Iris pigment epithelial cell (primary cell): ENCODE measurements at regions not wholly inside any gene's neighbourhood (a gene's known extent, or its start where the extent isn't known, plus 50 kb on each side); places are given as distances from the start of the nearest gene placed in this dataset.
"Not testable (repeated sequence)": the region's sequence is repeated elsewhere in the genome, so short reads cannot be mapped to it uniquely, and the experiment has no call there.

ENCODE experiments used
- DNase-seq: peaks from one replicate; pipeline ENCODE4 v3.0.0-alpha.2; 2011; ENCODE audit warnings: low read depth

DNA sequence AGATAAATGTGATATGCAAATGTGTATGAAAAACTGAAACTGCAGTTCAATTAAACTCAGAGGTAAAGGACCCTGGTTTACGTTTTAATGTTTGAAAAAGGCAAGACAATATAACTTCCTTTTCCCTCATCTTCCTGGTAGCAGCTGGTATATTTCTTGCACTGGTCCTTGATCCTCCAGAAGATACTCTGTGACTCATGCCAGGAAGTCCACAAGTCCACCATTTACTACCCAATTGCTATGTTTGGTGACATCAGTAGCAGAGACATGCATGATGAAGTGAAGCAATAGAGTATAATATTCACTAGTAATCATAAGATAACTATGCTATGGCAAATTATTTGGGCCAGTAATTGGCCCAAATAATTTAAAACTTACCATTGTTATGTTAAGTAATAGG, 774.5 kb upstream of the NEGR1 start:
- no peak for DNase-seq

DNA sequence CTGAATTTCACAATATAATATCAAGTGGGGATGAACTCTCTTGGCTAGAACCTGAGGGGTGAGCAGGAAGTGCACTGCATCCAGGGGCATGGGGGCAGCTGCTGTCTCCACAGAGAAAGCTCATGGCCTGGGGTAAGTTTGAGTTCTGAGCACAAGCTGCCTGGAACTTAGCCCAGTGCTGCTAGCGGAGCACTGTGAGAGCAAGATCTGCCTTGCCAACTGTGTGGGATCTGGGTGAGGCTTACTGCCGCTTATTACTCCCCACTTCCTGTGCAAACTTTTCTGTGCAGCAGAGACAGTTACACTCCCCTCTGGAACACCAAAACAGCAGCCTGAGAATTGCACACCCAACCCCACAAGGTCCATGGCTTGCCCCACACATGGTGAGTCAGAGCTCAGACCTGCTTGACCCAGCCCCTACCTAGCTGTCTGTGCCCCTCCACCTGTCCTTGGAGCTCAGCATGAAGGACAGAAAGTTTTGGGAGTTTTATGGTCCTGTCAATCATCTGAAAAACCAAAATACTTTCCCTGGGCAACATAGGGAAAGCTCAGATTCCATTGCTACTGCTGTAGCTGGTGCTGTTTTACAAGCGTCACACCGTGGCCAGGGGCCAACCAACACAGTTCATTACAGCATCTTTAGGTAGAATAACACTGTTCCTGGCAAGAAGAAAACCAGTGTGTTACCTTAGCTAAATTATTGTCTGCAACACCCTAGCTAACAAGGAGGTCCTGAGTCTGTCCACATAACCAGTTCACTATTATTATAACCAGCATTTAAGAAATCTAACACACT, 762.1 kb upstream of the NEGR1 start:
- DNase-seq: no peak

- DNase-seq: no peak
These were observed 760.1 kb upstream of the NEGR1 start for GRCh38 chr1:73042403-73042802.

DNA sequence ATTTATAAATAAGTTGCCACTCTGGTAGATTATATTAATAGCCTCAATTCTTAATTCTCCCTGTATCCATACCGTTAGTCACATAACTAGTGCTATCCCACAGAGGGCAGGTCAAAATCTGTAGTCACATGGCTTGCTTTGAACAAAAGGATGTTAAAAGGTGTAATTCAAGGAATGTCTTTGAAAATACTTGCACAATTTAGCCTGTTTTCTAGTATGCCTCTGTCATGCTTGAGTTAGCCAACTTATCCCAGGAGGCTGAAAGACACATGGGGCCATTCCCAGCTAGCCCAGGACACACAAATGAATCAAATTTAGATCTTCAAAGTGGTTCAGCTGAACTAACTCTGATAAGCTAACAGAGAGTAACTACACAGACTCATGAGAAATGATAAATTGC, 758.5 kb upstream of the NEGR1 start:
- DNase-seq: no peak

- DNase-seq: no peak
These were observed 751.9 kb upstream of the NEGR1 start for GRCh38 chr1:73034271-73034670.

DNA sequence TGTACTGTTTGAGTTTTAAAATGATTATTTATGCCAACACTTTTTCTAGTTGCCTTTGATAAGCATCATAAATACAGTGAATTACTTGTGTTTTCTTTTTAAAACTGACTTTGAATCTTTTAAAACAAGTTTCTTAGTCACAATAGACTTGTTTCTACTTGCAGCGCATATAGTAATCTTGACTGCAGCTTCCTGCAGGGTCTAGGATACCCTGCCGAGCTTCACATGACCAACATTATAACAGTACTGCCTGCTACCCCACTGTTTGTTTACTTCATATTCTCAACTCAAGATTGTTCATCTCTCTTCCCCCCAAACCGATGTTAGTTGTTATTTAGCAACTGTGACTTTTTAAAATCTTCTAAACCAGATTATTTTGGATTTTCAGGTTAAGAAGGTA, 751.3 kb upstream of the NEGR1 start:
- DNase-seq: no peak

- no peak for DNase-seq
These were observed 747.2 kb upstream of the NEGR1 start for GRCh38 chr1:73029571-73029970.

- DNase-seq: no peak
These were observed 743.8 kb upstream of the NEGR1 start for GRCh38 chr1:73026114-73026513.

DNA sequence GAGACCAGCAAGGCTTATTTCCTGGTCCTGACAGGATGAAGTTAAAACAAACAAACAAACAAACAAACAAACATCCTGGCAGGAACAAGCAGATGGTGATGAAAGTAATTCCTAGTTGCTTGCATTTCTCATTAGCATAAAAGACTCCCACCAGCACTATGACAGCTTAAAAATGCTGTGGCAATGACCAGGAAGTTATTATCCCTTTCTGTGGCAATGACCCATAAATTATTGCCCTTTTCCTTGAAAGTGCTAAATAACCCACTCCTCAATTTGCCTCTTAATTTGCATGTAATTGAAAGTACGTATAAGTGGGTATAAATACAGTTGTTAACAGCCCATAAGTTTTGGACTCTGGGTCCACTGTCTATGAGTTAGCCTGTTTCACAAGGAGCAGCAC, 727.6 kb upstream of the NEGR1 start:
- DNase-seq: no peak

DNA sequence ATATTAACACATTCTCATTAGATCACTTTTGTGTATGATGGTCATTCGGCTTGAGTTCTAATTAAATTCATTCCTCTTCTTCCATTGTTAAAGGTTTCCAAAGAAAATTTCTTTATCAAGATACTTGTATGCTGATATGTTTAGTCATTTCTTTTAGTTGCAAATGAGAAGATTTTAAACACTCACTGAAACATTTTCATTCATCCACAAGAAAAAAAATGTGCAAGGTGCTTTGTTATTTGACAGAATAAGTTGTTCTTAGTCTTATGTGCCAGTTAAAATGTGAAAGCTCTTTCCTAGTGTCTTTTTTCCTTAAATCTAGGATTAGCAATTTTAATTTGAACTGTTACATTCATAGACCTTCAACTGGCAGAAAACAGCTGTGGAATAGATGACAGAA, 727.0 kb upstream of the NEGR1 start:
- DNase-seq: no peak

- DNase-seq: no peak
These were observed 715.3 kb upstream of the NEGR1 start for GRCh38 chr1:72997624-72998023.

DNA sequence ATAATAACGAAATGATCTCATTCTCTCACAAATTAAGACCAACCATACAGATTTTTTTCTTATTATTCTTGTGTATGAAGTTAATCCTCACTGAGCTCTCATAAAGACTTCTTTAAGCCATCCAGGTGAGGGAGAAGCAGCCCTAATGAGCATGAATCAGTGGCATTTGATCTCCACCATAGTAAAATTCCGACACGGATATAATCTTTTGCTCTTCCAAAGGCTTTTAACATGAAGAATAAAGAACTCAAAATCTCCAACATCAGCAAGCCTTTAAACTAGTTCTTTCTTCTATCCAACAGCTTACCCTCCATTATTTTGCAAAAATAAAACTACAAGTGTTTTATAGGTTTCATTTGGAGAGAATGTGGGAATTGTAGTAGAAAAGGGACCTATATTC, 714.7 kb upstream of the NEGR1 start:
- no peak for DNase-seq

- not testable (repeated sequence) for DNase-seq
These were observed 705.5 kb upstream of the NEGR1 start for GRCh38 chr1:72987871-72988270.

DNA sequence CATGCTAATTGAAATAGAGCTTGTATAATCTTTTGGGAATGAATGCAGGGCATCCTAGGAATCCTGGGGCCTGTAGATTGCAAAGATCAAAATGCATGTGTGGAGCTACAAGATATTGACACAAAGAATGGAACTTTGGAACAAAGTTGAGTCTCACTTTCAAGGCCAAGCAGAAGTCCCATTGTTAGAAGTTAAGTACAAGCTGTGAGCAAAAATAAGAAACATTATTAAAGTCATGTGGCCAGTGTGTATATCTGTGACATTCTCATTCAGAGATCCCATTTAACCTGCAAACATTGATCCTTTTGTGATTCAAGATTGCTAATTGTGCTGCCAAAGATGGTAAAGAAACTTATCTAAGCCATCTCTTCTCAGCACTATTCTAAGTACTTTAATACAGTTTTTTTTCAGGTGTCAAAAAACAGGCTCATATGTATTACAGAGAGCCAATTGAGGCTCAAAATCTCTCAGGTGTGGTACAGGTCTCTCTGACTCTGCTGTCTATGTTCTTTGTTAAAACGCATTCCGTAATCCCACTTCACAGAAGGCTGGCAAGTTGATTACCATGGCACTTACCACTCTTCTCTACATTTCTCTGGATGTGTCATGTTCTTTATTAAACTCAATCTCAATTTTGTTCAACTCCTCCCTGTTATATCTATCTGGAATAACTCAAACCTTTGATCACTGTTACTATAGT, 704.4 kb upstream of the NEGR1 start:
- DNase-seq: no peak

- DNase-seq: not testable (repeated sequence)
These were observed 702.7 kb upstream of the NEGR1 start for GRCh38 chr1:72985024-72985423.

DNA sequence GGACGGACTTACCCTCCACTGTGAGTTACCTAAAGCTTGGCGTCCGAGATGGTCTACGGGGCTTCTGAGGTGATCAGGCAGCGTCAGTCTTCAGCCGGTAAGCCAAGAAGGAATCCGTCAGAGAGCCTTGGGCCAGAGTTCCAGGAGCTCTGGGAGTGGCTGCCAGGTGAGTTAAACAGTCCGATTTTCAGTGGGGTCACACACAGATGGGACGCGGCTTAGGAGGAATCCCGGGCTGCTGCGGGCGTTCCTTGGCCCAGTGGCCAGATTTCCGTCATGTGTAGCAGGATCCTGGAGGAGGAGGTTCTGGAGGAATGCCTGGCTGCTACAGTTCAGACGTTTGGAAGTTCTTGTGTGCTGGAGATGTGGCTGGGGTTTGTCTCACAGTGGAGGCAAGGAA, 700.7 kb upstream of the NEGR1 start:
- not testable (repeated sequence) for DNase-seq

DNA sequence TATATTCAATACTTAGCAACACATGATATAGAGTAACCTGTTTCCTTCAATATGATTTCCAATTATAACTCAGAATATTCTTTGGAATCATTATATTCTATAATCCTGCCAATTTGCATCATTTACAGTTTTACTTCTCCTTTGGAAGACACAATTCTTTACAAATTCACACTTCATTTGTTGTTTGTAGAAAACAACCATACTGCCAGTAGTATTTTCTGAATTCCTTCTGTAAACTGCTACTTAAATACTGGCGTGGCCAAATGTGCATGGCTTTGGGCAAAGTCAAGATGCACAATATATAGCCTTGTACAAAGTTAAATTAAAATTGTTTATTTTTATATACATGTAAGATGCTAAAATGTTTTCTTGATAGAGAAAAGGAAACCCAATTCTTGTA, 687.1 kb upstream of the NEGR1 start:
- DNase-seq: no peak

DNA sequence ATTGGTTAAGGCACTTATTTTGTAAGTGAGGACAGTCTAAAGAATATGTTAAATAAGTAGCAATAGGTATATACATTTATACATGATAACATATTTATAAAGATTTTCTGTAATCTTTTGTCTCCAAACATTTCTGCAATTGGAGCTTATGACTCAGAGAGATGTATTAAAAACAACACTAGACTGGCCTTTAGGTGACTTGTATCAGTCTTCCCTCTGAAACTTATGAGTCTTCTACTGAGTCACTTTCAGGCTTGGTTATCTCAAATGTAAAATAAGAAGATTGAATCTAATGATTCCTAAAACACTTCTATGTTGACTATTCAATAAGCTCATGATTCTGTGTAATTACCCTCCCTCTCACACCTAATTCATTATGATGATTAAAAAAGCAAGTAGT, 672.6 kb upstream of the NEGR1 start:
- DNase-seq: peak; percentile 2

GRCh38 chr1:72950900-72951299, 668.6 kb upstream of the NEGR1 start:
- not testable (repeated sequence) for DNase-seq

GRCh38 chr1:72946903-72947499, 664.7 kb upstream of the NEGR1 start:
- DNase-seq: peak; percentile 3

DNA sequence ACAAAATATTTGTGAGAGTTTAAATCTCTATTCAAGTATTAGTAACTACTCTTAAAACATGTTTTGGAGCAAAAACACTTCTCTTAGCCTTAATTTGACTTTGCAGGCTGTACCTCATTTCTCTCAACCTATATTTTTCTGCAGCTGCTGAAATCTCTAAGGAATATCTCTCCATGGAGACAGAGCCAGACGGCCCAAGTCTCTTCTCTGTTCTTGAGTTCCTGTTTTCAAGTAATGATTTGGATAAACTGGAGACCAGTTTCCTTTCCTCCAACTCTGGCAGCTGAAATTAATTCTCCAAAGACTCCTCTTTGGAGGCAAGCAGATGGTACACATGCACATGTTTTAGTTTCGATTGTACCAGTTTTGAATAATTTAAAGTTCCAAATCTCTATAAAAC, 659.7 kb upstream of the NEGR1 start:
- no peak for DNase-seq

GRCh38 chr1:72938408-72938807, 656.1 kb upstream of the NEGR1 start:
- no peak for DNase-seq

DNA sequence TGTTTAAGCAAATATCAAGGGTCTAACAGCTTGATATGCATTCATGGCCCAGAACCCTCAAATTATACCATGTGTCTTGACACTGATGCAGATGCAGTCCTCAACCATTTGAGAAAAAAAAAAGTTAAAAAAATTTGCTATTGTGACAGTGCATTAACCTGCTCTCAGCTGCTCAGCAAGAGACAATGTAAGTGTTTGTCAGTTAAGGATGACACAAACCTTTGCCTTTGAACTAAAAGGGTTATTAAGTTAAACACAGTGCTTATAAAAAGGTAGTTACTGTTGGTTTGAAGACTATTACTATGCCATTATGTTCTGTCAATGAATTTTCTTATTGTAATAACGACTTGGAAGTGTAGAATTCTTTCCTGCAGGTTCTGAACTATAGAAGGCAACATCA, 655.6 kb upstream of the NEGR1 start:
- no peak for DNase-seq
